H1 (cell line): ENCODE measurements at regions not wholly inside any gene's neighbourhood (a gene's known extent, or its start where the extent isn't known, plus 50 kb on each side); places are given as distances from the start of the nearest gene placed in this dataset.

ENCODE experiments used
- CTCF ChIA-PET: fragments of 300-600 bp; sonication (Branson Sonifier 250); formaldehyde crosslinking; loops from one replicate; lab custom pipeline; 2021; ENCODE audit not compliant: partially characterized antibody; lab: Charles Lee
- POLR2A ChIA-PET: fragments of 300-600 bp; sonication (Branson Sonifier 250); formaldehyde crosslinking; loops from one replicate; lab custom pipeline; 2021; ENCODE audit warnings: inconsistent platforms; ENCODE audit not compliant: partially characterized antibody; lab: Charles Lee
- DNase-seq, 2 experiments: peaks; one replicate each; pipeline versions ENCODE4 v3.0.0 to v3.0.0-alpha.2; 2010 to 2022; ENCODE audit warnings: low spot score in 2 of 2, low read depth in 1 of 2, mixed read lengths in 1 of 2
- FAIRE-seq: peaks from 2 replicates; lab custom pipeline; 2011; peaks lifted over from hg19 to GRCh38; lab: Jason Lieb, UNC
- H2AFZ ChIP-seq: 2 replicates; pipeline ENCODE4 v1.8.1; 2012; ENCODE audit warnings: low read length, inconsistent platforms
- H2AK5ac ChIP-seq: 2 replicates; pipeline ENCODE4 v1.6.1; 2013; ENCODE audit warnings: low read depth, low read length
- H2BK120ac ChIP-seq: replicated peaks from 2 replicates; pipeline ENCODE3; 2013; ENCODE audit warnings: low read depth, low read length, inconsistent platforms
- H2BK12ac ChIP-seq: 2 replicates; pipeline ENCODE4 v1.6.1; 2013; ENCODE audit warnings: low read depth, low read length
- H2BK15ac ChIP-seq: 2 replicates; pipeline ENCODE4 v1.6.1; 2013; ENCODE audit warnings: low read length
- H2BK20ac ChIP-seq: 2 replicates; pipeline ENCODE4 v1.6.1; 2013; ENCODE audit warnings: low read length
- H2BK5ac ChIP-seq: 2 replicates; pipeline ENCODE4 v1.6.1; 2013; ENCODE audit warnings: low read depth, low read length
- H3K14ac ChIP-seq: 2 replicates; pipeline ENCODE4 v1.6.1; 2013; ENCODE audit warnings: inconsistent platforms; ENCODE audit not compliant: insufficient read length
- H3K18ac ChIP-seq: 2 replicates; pipeline ENCODE4 v1.6.1; 2013; ENCODE audit warnings: low read length; ENCODE audit errors: extremely low read depth
- H3K23ac ChIP-seq: 2 replicates; pipeline ENCODE4 v1.6.1; 2013; ENCODE audit warnings: inconsistent platforms; ENCODE audit not compliant: insufficient read length
- H3K23me2 ChIP-seq: 2 replicates; pipeline ENCODE4 v1.6.1; 2013; ENCODE audit warnings: low read depth, low read length
- H3K27ac ChIP-seq: 2 replicates; pipeline ENCODE4 v1.6.1; 2011; ENCODE audit warnings: low read depth, low read length, inconsistent platforms
- H3K27me3 ChIP-seq, 4 experiments: replicated peaks in 1 of 4; 1 replicate in 1 of 4; 2 replicates in 3 of 4; pipeline versions ENCODE4 v1.6.1 to v1.8.1; 2011 to 2013; ENCODE audit warnings: low read length in 3 of 4, mild to moderate bottlenecking in 3 of 4, inconsistent platforms in 2 of 4, mixed read lengths in 2 of 4, moderate library complexity in 1 of 4; ENCODE audit not compliant: control insufficient read depth in 3 of 4, insufficient read depth in 3 of 4; ENCODE audit errors: extremely low read depth in 1 of 4
- H3K36me3 ChIP-seq, 4 experiments: 2 replicates each; pipeline versions ENCODE4 v1.6.1 to v1.8.1; 2011 to 2013; ENCODE audit warnings: mild to moderate bottlenecking in 4 of 4, low read length in 3 of 4, moderate library complexity in 2 of 4, control low read depth in 1 of 4, inconsistent platforms in 1 of 4; ENCODE audit not compliant: insufficient read depth in 4 of 4, control insufficient read depth in 2 of 4
- H3K4ac ChIP-seq: replicated peaks from 2 replicates; pipeline ENCODE3; 2013; ENCODE audit warnings: low read length, low read depth, mixed read lengths, inconsistent platforms; ENCODE audit not compliant: insufficient read length
- H3K4me1 ChIP-seq, 4 experiments: replicated peaks in 1 of 4; 1 replicate in 1 of 4; 2 replicates in 3 of 4; pipeline versions ENCODE4 v1.6.1 to v1.8.1; 2011 to 2013; ENCODE audit warnings: low read length in 3 of 4, inconsistent platforms in 2 of 4, mixed read lengths in 1 of 4; ENCODE audit not compliant: insufficient read depth in 4 of 4, control insufficient read depth in 3 of 4
- H3K4me2 ChIP-seq, 2 experiments: 2 replicates each; pipeline versions ENCODE4 v1.6.1 to v1.8.1; 2011 to 2013; ENCODE audit warnings: low read depth in 2 of 2, low read length in 2 of 2, control low read depth in 1 of 2, inconsistent platforms in 1 of 2, mild to moderate bottlenecking in 1 of 2; ENCODE audit not compliant: insufficient read depth in 1 of 2
- H3K4me3 ChIP-seq, 4 experiments: fragments of 200-600, 300-600 bp in 1 of 4; sonication (generic), shearing (Covaris generic), sonication (Bioruptor Twin) in 1 of 4; 2 replicates each; pipeline versions ENCODE4 v1.5.1 to v1.8.1; 2011 to 2016; ENCODE audit warnings: low read length in 4 of 4, low read depth in 3 of 4, control low read depth in 2 of 4, inconsistent platforms in 2 of 4, mild to moderate bottlenecking in 2 of 4, mixed read lengths in 1 of 4, moderate library complexity in 1 of 4; ENCODE audit not compliant: insufficient read depth in 2 of 4; ENCODE audit errors: extremely low read depth in 1 of 4
- H3K56ac ChIP-seq: replicated peaks from 2 replicates; pipeline ENCODE3; 2013; ENCODE audit warnings: low read depth, mild to moderate bottlenecking, mixed read lengths, low read length, inconsistent platforms; ENCODE audit not compliant: insufficient read length
- H3K79me1 ChIP-seq: 2 replicates; pipeline ENCODE4 v1.6.1; 2013; ENCODE audit warnings: low read depth, low read length, control low read depth
- H3K79me2 ChIP-seq, 2 experiments: 2 replicates each; pipeline versions ENCODE4 v1.6.1 to v1.8.1; 2012 to 2013; ENCODE audit warnings: low read length in 2 of 2, mild to moderate bottlenecking in 2 of 2, inconsistent platforms in 1 of 2; ENCODE audit not compliant: insufficient read depth in 2 of 2, control insufficient read depth in 1 of 2
- H3K9ac ChIP-seq, 4 experiments: replicated peaks in 1 of 4; 1 replicate in 1 of 4; 2 replicates in 3 of 4; pipeline versions ENCODE4 v1.6.1 to v1.8.1; 2011 to 2013; ENCODE audit warnings: low read depth in 3 of 4, low read length in 3 of 4, control low read depth in 2 of 4, mild to moderate bottlenecking in 2 of 4, moderate library complexity in 2 of 4, inconsistent platforms in 1 of 4; ENCODE audit errors: extremely low read depth in 1 of 4
- H3K9me3 ChIP-seq, 2 experiments: 2 replicates each; pipeline versions ENCODE4 v1.6.1 to v1.8.1; 2012 to 2013; ENCODE audit warnings: mild to moderate bottlenecking in 2 of 2, moderate library complexity in 2 of 2, control low read depth in 1 of 2, inconsistent platforms in 1 of 2, low read depth in 1 of 2, low read length in 1 of 2, mixed read lengths in 1 of 2; ENCODE audit not compliant: insufficient read depth in 2 of 2
- H4K20me1 ChIP-seq, 2 experiments: replicated peaks in 1 of 2; 2 replicates each; pipeline versions ENCODE3 to v1.8.1; 2011 to 2013; ENCODE audit warnings: inconsistent platforms in 2 of 2, low read length in 2 of 2, mild to moderate bottlenecking in 1 of 2; ENCODE audit not compliant: insufficient read depth in 2 of 2, control insufficient read depth in 1 of 2
- H4K5ac ChIP-seq: 2 replicates; pipeline ENCODE4 v1.6.1; 2013; ENCODE audit warnings: low read length, low read depth, mixed read lengths, inconsistent platforms; ENCODE audit not compliant: insufficient read length
- H4K8ac ChIP-seq: 2 replicates; pipeline ENCODE4 v1.8.0; 2013; ENCODE audit warnings: mild to moderate bottlenecking, moderate library complexity, low read length, inconsistent platforms; ENCODE audit not compliant: insufficient read depth; ENCODE audit errors: extremely low read depth
- H4K91ac ChIP-seq: replicated peaks from 2 replicates; pipeline ENCODE3; 2013; ENCODE audit warnings: low read length, mixed read lengths, inconsistent platforms; ENCODE audit not compliant: insufficient read length
- BACH1 ChIP-seq: IDR thresholded peaks from 2 replicates; pipeline ENCODE4 v1.6.1; 2012; ENCODE audit warnings: low read length, improper control_type of control experiment
- CEBPB ChIP-seq: IDR thresholded peaks from 2 replicates; pipeline ENCODE4 v1.6.1; 2012; ENCODE audit warnings: low read depth, low read length
- EZH2 ChIP-seq: fragments of 200-600 bp; sonication (generic); IDR thresholded peaks from 2 replicates; pipeline ENCODE4 v1.7.1; 2012; ENCODE audit warnings: low read depth, mild to moderate bottlenecking, moderate library complexity, low read length, inconsistent platforms; ENCODE audit not compliant: severe bottlenecking
- GABPA ChIP-seq: IDR thresholded peaks from 2 replicates; pipeline ENCODE4 v1.6.1; 2011; ENCODE audit warnings: mild to moderate bottlenecking, low read length, moderate library complexity, borderline replicate concordance; ENCODE audit not compliant: insufficient read depth
- SIRT6 ChIP-seq: IDR thresholded peaks from one replicate; pipeline ENCODE4 v1.7.1; 2012; ENCODE audit warnings: low read length, inconsistent platforms
- WGBS, 2 experiments: shearing (Covaris generic) in 1 of 2; methylation state at CpG; one replicate each; pipeline versions ENCODE4 v1.1.6 to v1.1.7; 2013 to 2015; ENCODE audit warnings: low lambda C conversion rate in 2 of 2, mixed read lengths in 2 of 2, inconsistent platforms in 1 of 2, low coverage in 1 of 2, missing lambda C conversion rate in 1 of 2; ENCODE audit not compliant: insufficient replicate concordance in 2 of 2, insufficient coverage in 1 of 2, insufficient read length in 1 of 2; ENCODE audit errors: extremely low coverage in 1 of 2, missing lambda C conversion rate in 1 of 2; 5-methylcytosine and 5-hydroxymethylcytosine counted together

- H4K5ac ChIP-seq: no peak overlapping the region
- no peak overlapping the region for H2BK120ac ChIP-seq
- H3K23ac ChIP-seq: no peak overlapping the region
- H3K4me1 ChIP-seq: peaks cover 0 to 6% (median 2%) of the 10 kb centered on the region in 4 experiments; a peak in 2 of 7 replicates
- H3K4me2 ChIP-seq: no peak overlapping the region
- TF ChIP-seq GABPA (no peak), BACH1 (no peak), EZH2 (no peak), SIRT6 (no peak), CEBPB (no peak)
- H3K23me2 ChIP-seq: no peaks in the 10 kb centered on the region; the same call in 1 of the 2 replicates
- FAIRE-seq: no peak
- H2BK12ac ChIP-seq: no peak overlapping the region
- 87% methylated on average over 4 of the region's 4 CpGs; no CpG with 5 or more reads in 1 of the 2 experiments for WGBS, 2 experiments
- H3K18ac ChIP-seq: no peak overlapping the region
- H2AK5ac ChIP-seq: no peak overlapping the region
- no peak overlapping the region for H2AFZ ChIP-seq
- H3K79me1 ChIP-seq: no peaks in the 10 kb centered on the region
- no peaks in the 10 kb centered on the region for H3K9me3 ChIP-seq
- H4K20me1 ChIP-seq: no peaks in the 10 kb centered on the region
- no peaks in the 10 kb centered on the region for H3K27me3 ChIP-seq
- no peak overlapping the region for H3K9ac ChIP-seq
- H2BK20ac ChIP-seq: no peak overlapping the region
- POLR2A ChIA-PET: no interaction called here
- no peak overlapping the region for H2BK5ac ChIP-seq
- CTCF ChIA-PET: no interaction called here
- no peak overlapping the region for H2BK15ac ChIP-seq
- no peak overlapping the region for H3K4me3 ChIP-seq
- no peak overlapping the region for H3K56ac ChIP-seq
- no peaks in the 10 kb centered on the region for H3K79me2 ChIP-seq
- H3K4ac ChIP-seq: no peak overlapping the region
- no peak for DNase-seq
- H3K36me3 ChIP-seq: no peaks in the 10 kb centered on the region
- H3K27ac ChIP-seq: no peak overlapping the region
- H4K91ac ChIP-seq: no peak overlapping the region
- H3K14ac ChIP-seq: no peak overlapping the region
- H4K8ac ChIP-seq: no peak overlapping the region
Measured at GRCh38 chr12:65606008-65606766, 218.1 kb upstream of the HMGA2 start.
